ENCODE measurements at regions not wholly inside any gene's neighbourhood (a gene's known extent, or its start where the extent isn't known, plus 50 kb on each side); places are given as distances from the start of the nearest gene placed in this dataset.

GRCh38 chr6:90709431-90709996 is 122.6 kb upstream of the MAP3K7 start:
- TF ChIP-seq, protein P1, sequence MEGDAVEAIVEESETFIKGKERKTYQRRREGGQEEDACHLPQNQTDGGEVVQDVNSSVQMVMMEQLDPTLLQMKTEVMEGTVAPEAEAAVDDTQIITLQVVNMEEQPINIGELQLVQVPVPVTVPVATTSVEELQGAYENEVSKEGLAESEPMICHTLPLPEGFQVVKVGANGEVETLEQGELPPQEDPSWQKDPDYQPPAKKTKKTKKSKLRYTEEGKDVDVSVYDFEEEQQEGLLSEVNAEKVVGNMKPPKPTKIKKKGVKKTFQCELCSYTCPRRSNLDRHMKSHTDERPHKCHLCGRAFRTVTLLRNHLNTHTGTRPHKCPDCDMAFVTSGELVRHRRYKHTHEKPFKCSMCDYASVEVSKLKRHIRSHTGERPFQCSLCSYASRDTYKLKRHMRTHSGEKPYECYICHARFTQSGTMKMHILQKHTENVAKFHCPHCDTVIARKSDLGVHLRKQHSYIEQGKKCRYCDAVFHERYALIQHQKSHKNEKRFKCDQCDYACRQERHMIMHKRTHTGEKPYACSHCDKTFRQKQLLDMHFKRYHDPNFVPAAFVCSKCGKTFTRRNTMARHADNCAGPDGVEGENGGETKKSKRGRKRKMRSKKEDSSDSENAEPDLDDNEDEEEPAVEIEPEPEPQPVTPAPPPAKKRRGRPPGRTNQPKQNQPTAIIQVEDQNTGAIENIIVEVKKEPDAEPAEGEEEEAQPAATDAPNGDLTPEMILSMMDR (IDR thresholded peaks at IDR 0.05), result no peak
- TF ChIP-seq POLR2A (IDR thresholded peaks at IDR 0.05), result no peak
